Hepatocyte (in vitro differentiated cells): ENCODE measurements at regions not wholly inside any gene's neighbourhood (a gene's known extent, or its start where the extent isn't known, plus 50 kb on each side); places are given as distances from the start of the nearest gene placed in this dataset.

Experiments
- DNase-seq: peaks from one replicate; pipeline ENCODE4 v3.0.0-alpha.2; 2016; ENCODE audit warnings: low spot score
- H2AFZ ChIP-seq: fragments of 200-600 bp; sonication (generic); 2 replicates; pipeline ENCODE4 v1.6.0; 2016; ENCODE audit warnings: antibody characterized with exemption, mild to moderate bottlenecking
- H3K27ac ChIP-seq: fragments of 200-600 bp; sonication (generic); 2 replicates; pipeline ENCODE4 v1.5.1; 2016; ENCODE audit warnings: mild to moderate bottlenecking
- H3K27me3 ChIP-seq: fragments of 200-600 bp; sonication (generic); 2 replicates; pipeline ENCODE4 v1.6.1; 2016
- H3K36me3 ChIP-seq: fragments of 200-600 bp; sonication (generic); replicated peaks from 2 replicates; pipeline ENCODE4 v1.5.1; 2016; ENCODE audit warnings: low read depth; ENCODE audit not compliant: insufficient read depth
- H3K4me1 ChIP-seq: fragments of 200-600 bp; sonication (generic); 2 replicates; pipeline ENCODE4 v1.5.1; 2016; ENCODE audit warnings: mild to moderate bottlenecking, moderate library complexity; ENCODE audit not compliant: insufficient read depth
- H3K4me2 ChIP-seq: fragments of 200-600 bp; sonication (generic); 2 replicates; pipeline ENCODE4 v1.6.0; 2016
- H3K4me3 ChIP-seq: fragments of 200-600 bp; sonication (generic); 2 replicates; pipeline ENCODE4 v1.5.1; 2016; ENCODE audit warnings: mild to moderate bottlenecking
- H3K79me2 ChIP-seq: fragments of 200-600 bp; sonication (generic); 2 replicates; pipeline ENCODE4 v1.6.0; 2017; ENCODE audit warnings: mild to moderate bottlenecking
- H3K9me2 ChIP-seq: fragments of 200-600 bp; sonication (generic); replicated peaks from 2 replicates; pipeline ENCODE4 v1.6.0; 2017; ENCODE audit warnings: mild to moderate bottlenecking; ENCODE audit not compliant: insufficient read depth
- H3K9me3 ChIP-seq: fragments of 200-600 bp; sonication (generic); 2 replicates; pipeline ENCODE4 v1.5.1; 2016; ENCODE audit warnings: low read depth, mild to moderate bottlenecking
- H4K20me1 ChIP-seq: fragments of 200-600 bp; sonication (generic); 2 replicates; pipeline ENCODE4 v1.6.0; 2016; ENCODE audit warnings: mild to moderate bottlenecking; ENCODE audit not compliant: insufficient read depth, poor library complexity, severe bottlenecking
- CTCF ChIP-seq: fragments of 200-600 bp; sonication (generic); IDR thresholded peaks from 2 replicates; pipeline ENCODE4 v1.5.1; 2016; ENCODE audit warnings: antibody characterized with exemption, mild to moderate bottlenecking; ENCODE audit not compliant: poor library complexity
- EZH2 ChIP-seq: fragments of 200-600 bp; sonication (generic); IDR thresholded peaks from 2 replicates; pipeline ENCODE4 v1.6.1; 2016; ENCODE audit warnings: antibody characterized with exemption, mild to moderate bottlenecking, borderline replicate concordance
- EZH2phosphoT487 ChIP-seq: fragments of 200-600 bp; sonication (generic); IDR thresholded peaks from one replicate; pipeline ENCODE4 v1.6.1; 2018; ENCODE audit warnings: antibody characterized with exemption, mild to moderate bottlenecking, low read depth, moderate library complexity; ENCODE audit not compliant: unreplicated experiment, severe bottlenecking
- WGBS: methylation state at CpG from one replicate; pipeline ENCODE4 v1.1.6; 2016; ENCODE audit warnings: low lambda C conversion rate; ENCODE audit errors: missing lambda C conversion rate; 5-methylcytosine and 5-hydroxymethylcytosine counted together

GRCh38 chr3:84759361-84759760 lies 199.4 kb upstream of the CADM2 start:
- Histone ChIP-seq H3K4me3 (no peak overlapping the region), H3K27me3 (no peaks in the 10 kb centered on the region), H3K27ac (no peak overlapping the region), H2AFZ (no peak overlapping the region), H3K36me3 (no peaks in the 10 kb centered on the region), H3K9me2 (no peaks in the 10 kb centered on the region), H3K4me2 (no peak overlapping the region), H4K20me1 (no peaks in the 10 kb centered on the region), H3K9me3 (no peaks in the 10 kb centered on the region), H3K4me1 (no peaks in the 10 kb centered on the region), H3K79me2 (no peaks in the 10 kb centered on the region)
- TF ChIP-seq EZH2 (no peak), CTCF (no peak), EZH2phosphoT487 (no peak)
- DNase-seq, result no peak
- 77% methylated on average over 4 of the region's 4 CpGs for WGBS

GRCh38 chr3:84772841-84773240 lies 185.9 kb upstream of the CADM2 start:
- H2AFZ ChIP-seq, result no peak overlapping the region
- H3K4me2 ChIP-seq, result no peak overlapping the region
- H3K4me1 ChIP-seq, result no peaks in the 10 kb centered on the region
- H3K79me2 ChIP-seq, result no peaks in the 10 kb centered on the region
- no peaks in the 10 kb centered on the region for H3K9me2 ChIP-seq
- no peaks in the 10 kb centered on the region for H3K27me3 ChIP-seq
- H3K9me3 ChIP-seq, result no peaks in the 10 kb centered on the region
- no peaks in the 10 kb centered on the region for H3K36me3 ChIP-seq
- H4K20me1 ChIP-seq, result no peaks in the 10 kb centered on the region
- no peak for DNase-seq
- 79% methylated on average over 1 of the region's 1 CpG for WGBS
- TF ChIP-seq CTCF (peak; percentile 9), EZH2phosphoT487 (no peak)
- H3K4me3 ChIP-seq, result no peak overlapping the region
- H3K27ac ChIP-seq, result no peak overlapping the region

- no peaks in the 10 kb centered on the region for H3K36me3 ChIP-seq
- H3K79me2 ChIP-seq, result no peaks in the 10 kb centered on the region
- no peak overlapping the region for H2AFZ ChIP-seq
- TF ChIP-seq EZH2phosphoT487 (no peak), CTCF (no peak)
- DNase-seq, result no peak
- H3K9me3 ChIP-seq, result no peaks in the 10 kb centered on the region
- WGBS, result 86% methylated on average over 1 of the region's 1 CpG
- H3K27ac ChIP-seq, result no peak overlapping the region
- H3K4me2 ChIP-seq, result no peak overlapping the region
- no peaks in the 10 kb centered on the region for H4K20me1 ChIP-seq
- H3K9me2 ChIP-seq, result no peaks in the 10 kb centered on the region
- H3K4me3 ChIP-seq, result no peak overlapping the region
- no peaks in the 10 kb centered on the region for H3K4me1 ChIP-seq
- no peaks in the 10 kb centered on the region for H3K27me3 ChIP-seq
Observed at GRCh38 chr3:84783281-84783680, 175.5 kb upstream of the CADM2 start.

- DNase-seq, result no peak
- H3K79me2 ChIP-seq, result no peaks in the 10 kb centered on the region
- H2AFZ ChIP-seq, result no peak overlapping the region
- H3K9me3 ChIP-seq, result no peaks in the 10 kb centered on the region
- no peaks in the 10 kb centered on the region for H3K9me2 ChIP-seq
- no peak overlapping the region for H3K4me2 ChIP-seq
- no peaks in the 10 kb centered on the region for H3K4me1 ChIP-seq
- H4K20me1 ChIP-seq, result no peaks in the 10 kb centered on the region
- no peaks in the 10 kb centered on the region for H3K27me3 ChIP-seq
- whole genome bisulfite sequencing, result 95% methylated on average over 1 of the region's 1 CpG
- no peak overlapping the region for H3K27ac ChIP-seq
- no peaks in the 10 kb centered on the region for H3K36me3 ChIP-seq
- TF ChIP-seq EZH2phosphoT487 (no peak), EZH2 (no peak), CTCF (no peak)
- H3K4me3 ChIP-seq, result no peak overlapping the region
Observed at GRCh38 chr3:84789961-84790360, 168.8 kb upstream of the CADM2 start.
